Activated CD4-positive, alpha-beta T cell treated with anti-CD3 and anti-CD28 coated beads, Interleukin-2, amount 10 ng/mL, durations not matched to agents 24 days and 14 days (primary cell): ENCODE measurements at regions not wholly inside any gene's neighbourhood (a gene's known extent, or its start where the extent isn't known, plus 50 kb on each side); places are given as distances from the start of the nearest gene placed in this dataset.

ENCODE experiments used
- DNase-seq: peaks from one replicate; pipeline ENCODE4 v3.0.0; 2022
- H3K27ac Mint-ChIP-seq: one replicate; pipeline ENCODE4 v1.8.0; 2022; ENCODE audit warnings: mild to moderate bottlenecking, mixed read lengths
- H3K27me3 Mint-ChIP-seq: one replicate; pipeline ENCODE4 v1.8.0; 2022; ENCODE audit warnings: mixed read lengths
- H3K36me3 Mint-ChIP-seq: one replicate; pipeline ENCODE4 v1.8.0; 2022; ENCODE audit warnings: low read depth, mild to moderate bottlenecking, mixed read lengths
- H3K4me1 Mint-ChIP-seq: one replicate; pipeline ENCODE4 v1.8.0; 2021; ENCODE audit warnings: mixed read lengths
- H3K4me3 Mint-ChIP-seq: one replicate; pipeline ENCODE4 v1.8.0; 2022; ENCODE audit warnings: mild to moderate bottlenecking, moderate library complexity, mixed read lengths
- H3K9me3 Mint-ChIP-seq: one replicate; pipeline ENCODE4 v1.8.0; 2021; ENCODE audit warnings: mixed read lengths
- intact Hi-C: fragments of 100-400 bp; cut with micrococcal nuclease; formaldehyde crosslinking; loops from one replicate; pipeline ENCODE4 v1.15.1; 2023

- Mint-ChIP-seq H3K4me3 (no peak overlapping the region), H3K4me1 (no peaks in the 10 kb centered on the region), H3K27me3 (peaks cover 11% of the 10 kb centered on the region), H3K36me3 (no peaks in the 10 kb centered on the region), H3K27ac (no peak overlapping the region), H3K9me3 (no peaks in the 10 kb centered on the region)
- DNase-seq = no peak
- intact Hi-C loops = no loop called here
Observed at GRCh38 chr1:157292809-157293564, 154.8 kb upstream of the ETV3 start.

DNA sequence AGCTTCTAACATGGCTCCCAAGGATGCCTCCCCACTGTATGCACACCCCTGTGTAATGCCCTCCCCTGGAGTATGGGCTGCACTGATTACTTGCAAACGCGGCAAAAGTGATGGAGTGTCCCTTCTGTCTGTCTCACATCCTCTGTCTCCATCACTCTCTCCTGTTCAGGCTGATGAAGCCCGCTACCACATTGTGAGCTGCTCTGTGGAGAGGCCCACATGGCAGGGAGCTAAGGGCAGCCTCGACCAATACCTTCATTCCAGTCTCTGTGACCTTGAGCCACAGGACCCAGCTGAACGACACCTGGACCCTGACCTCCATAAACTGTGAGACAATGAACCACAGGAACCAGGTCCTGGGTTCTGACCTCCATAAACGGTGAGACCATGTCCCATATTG, 154.1 kb upstream of the ETV3 start:
- intact Hi-C loops = no loop called here
- peaks cover 11% of the 10 kb centered on the region for H3K27me3 Mint-ChIP-seq
- H3K36me3 Mint-ChIP-seq = no peaks in the 10 kb centered on the region
- no peaks in the 10 kb centered on the region for H3K4me1 Mint-ChIP-seq
- H3K27ac Mint-ChIP-seq = no peak overlapping the region
- H3K9me3 Mint-ChIP-seq = no peaks in the 10 kb centered on the region
- DNase-seq = no peak
- no peak overlapping the region for H3K4me3 Mint-ChIP-seq

- Mint-ChIP-seq H3K9me3 (no peaks in the 10 kb centered on the region), H3K36me3 (no peaks in the 10 kb centered on the region), H3K27me3 (peaks cover 6% of the 10 kb centered on the region), H3K4me3 (no peak overlapping the region), H3K4me1 (no peaks in the 10 kb centered on the region), H3K27ac (no peak overlapping the region)
- no peak for DNase-seq
- intact Hi-C loops = no loop called here
Observed at GRCh38 chr1:157291083-157291482, 152.9 kb upstream of the ETV3 start.

GRCh38 chr1:157289424-157290105, 151.4 kb upstream of the ETV3 start:
- Mint-ChIP-seq H3K27me3 (peaks cover 4% of the 10 kb centered on the region), H3K9me3 (no peaks in the 10 kb centered on the region), H3K27ac (no peak overlapping the region), H3K36me3 (no peaks in the 10 kb centered on the region), H3K4me3 (no peak overlapping the region), H3K4me1 (no peaks in the 10 kb centered on the region)
- intact Hi-C loops = no loop called here
- DNase-seq = no peak

DNA sequence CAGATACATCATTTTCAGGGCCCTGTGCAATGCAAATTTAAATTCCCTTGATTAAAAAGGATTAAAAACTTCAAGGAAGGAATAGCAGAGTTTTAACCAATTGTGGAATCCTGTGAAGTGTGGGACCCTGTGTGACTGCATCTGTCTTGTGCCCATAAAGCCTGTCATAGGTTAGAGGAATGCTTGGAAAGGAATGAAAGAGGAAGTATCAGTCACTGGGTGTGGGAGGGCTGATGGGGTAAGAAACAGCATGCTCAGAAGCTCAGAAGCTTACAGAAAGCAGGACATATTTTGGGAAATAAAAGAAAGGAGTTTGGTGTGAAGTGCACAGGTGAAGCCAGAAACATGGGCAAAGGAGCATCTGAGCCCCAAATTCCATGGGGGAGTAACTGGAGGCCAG, 150.8 kb upstream of the ETV3 start:
- Mint-ChIP-seq H3K4me1 (no peaks in the 10 kb centered on the region), H3K4me3 (no peak overlapping the region), H3K27ac (no peak overlapping the region), H3K9me3 (no peaks in the 10 kb centered on the region), H3K27me3 (peaks cover 4% of the 10 kb centered on the region), H3K36me3 (no peaks in the 10 kb centered on the region)
- intact Hi-C loops = no loop called here
- no peak for DNase-seq

- no peaks in the 10 kb centered on the region for H3K36me3 Mint-ChIP-seq
- no peak overlapping the region for H3K4me3 Mint-ChIP-seq
- H3K4me1 Mint-ChIP-seq = no peaks in the 10 kb centered on the region
- no peak overlapping the region for H3K27ac Mint-ChIP-seq
- no peak for DNase-seq
- peaks cover 4% of the 10 kb centered on the region for H3K27me3 Mint-ChIP-seq
- intact Hi-C loops = no loop called here
- no peaks in the 10 kb centered on the region for H3K9me3 Mint-ChIP-seq
Observed at GRCh38 chr1:157288492-157288891, 150.3 kb upstream of the ETV3 start.

- H3K27me3 Mint-ChIP-seq = peaks cover 5% of the 10 kb centered on the region
- DNase-seq = no peak
- no peaks in the 10 kb centered on the region for H3K4me1 Mint-ChIP-seq
- intact Hi-C loops = no loop called here
- no peaks in the 10 kb centered on the region for H3K9me3 Mint-ChIP-seq
- H3K27ac Mint-ChIP-seq = no peak overlapping the region
- no peak overlapping the region for H3K4me3 Mint-ChIP-seq
- H3K36me3 Mint-ChIP-seq = no peaks in the 10 kb centered on the region
Observed at GRCh38 chr1:157288006-157288405, 149.8 kb upstream of the ETV3 start.

- no peak overlapping the region for H3K27ac Mint-ChIP-seq
- no peaks in the 10 kb centered on the region for H3K4me1 Mint-ChIP-seq
- no peak overlapping the region for H3K4me3 Mint-ChIP-seq
- no peaks in the 10 kb centered on the region for H3K36me3 Mint-ChIP-seq
- intact Hi-C loops = no loop called here
- H3K9me3 Mint-ChIP-seq = no peaks in the 10 kb centered on the region
- DNase-seq = no peak
- peaks cover 11% of the 10 kb centered on the region for H3K27me3 Mint-ChIP-seq
Observed at GRCh38 chr1:157287462-157287861, 149.3 kb upstream of the ETV3 start.

DNA sequence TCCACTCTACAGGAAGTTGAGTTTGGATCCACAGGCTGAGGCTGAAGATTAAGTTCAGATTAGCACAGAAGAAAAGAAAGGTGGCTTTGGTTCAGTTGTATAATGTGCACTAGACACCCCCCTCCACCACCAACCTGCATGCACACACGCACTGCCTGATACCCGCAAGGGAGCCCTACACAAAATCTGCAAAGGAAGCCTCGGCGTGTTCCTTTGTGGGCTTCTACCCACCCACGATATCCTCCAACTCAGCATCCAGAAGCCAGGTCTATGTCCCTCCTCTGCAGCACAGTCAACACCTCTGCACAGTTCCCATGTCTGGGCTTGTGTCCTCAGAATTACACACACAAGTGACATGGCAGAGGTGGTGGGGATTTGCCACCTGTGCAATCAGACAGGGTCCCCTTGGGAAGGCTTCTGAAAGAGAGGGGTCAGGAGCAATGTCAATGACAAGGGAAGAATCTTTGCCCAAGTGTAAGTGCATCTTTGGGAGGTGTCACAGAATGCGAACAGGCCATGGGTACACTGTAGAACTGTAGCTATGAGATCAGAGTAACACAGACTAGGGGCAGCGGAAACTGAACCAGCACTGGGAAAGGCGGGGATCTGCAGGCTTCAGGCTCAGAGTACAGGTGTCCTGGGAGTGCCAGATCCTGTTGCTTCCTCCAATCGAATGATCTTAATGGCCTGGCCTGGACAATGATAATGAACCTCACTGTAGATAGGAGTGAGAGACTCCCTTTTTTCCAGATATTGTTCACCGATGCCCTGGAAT, 148.6 kb upstream of the ETV3 start:
- Mint-ChIP-seq H3K9me3 (no peaks in the 10 kb centered on the region), H3K4me3 (no peak overlapping the region), H3K27me3 (peaks cover 15% of the 10 kb centered on the region), H3K27ac (no peak overlapping the region), H3K4me1 (no peaks in the 10 kb centered on the region), H3K36me3 (no peaks in the 10 kb centered on the region)
- intact Hi-C loops = no loop called here
- no peak for DNase-seq

- H3K4me1 Mint-ChIP-seq = no peaks in the 10 kb centered on the region
- H3K4me3 Mint-ChIP-seq = no peak overlapping the region
- H3K9me3 Mint-ChIP-seq = no peaks in the 10 kb centered on the region
- H3K36me3 Mint-ChIP-seq = no peaks in the 10 kb centered on the region
- H3K27ac Mint-ChIP-seq = no peak overlapping the region
- DNase-seq = no peak
- peaks cover 18% of the 10 kb centered on the region for H3K27me3 Mint-ChIP-seq
- intact Hi-C loops = no loop called here
Observed at GRCh38 chr1:157286096-157286495, 147.9 kb upstream of the ETV3 start.

DNA sequence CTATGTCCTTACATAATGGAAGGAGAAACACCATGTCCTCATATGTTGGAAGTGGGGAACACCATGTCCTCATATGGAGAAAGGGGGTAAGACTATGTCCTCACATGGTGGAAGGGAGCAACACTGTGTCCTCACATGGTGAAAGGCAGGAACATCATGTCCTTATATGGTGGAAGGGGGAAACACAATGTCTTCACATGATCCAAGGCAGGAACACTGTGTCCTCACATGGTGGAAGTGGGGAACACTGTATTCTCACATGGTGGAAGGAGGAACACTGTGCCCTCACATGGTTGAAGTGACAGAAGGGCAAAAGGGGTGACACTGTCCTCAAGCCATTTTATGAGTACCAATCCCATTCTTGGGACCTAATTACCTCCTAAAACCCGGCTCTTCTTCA, 146.3 kb upstream of the ETV3 start:
- Mint-ChIP-seq H3K27ac (no peak overlapping the region), H3K4me3 (no peak overlapping the region), H3K27me3 (peaks cover 22% of the 10 kb centered on the region), H3K36me3 (no peaks in the 10 kb centered on the region), H3K4me1 (no peaks in the 10 kb centered on the region), H3K9me3 (no peaks in the 10 kb centered on the region)
- intact Hi-C loops = no loop called here
- DNase-seq = no peak

- H3K9me3 Mint-ChIP-seq = no peaks in the 10 kb centered on the region
- H3K4me3 Mint-ChIP-seq = no peak overlapping the region
- no peaks in the 10 kb centered on the region for H3K36me3 Mint-ChIP-seq
- peaks cover 22% of the 10 kb centered on the region for H3K27me3 Mint-ChIP-seq
- H3K27ac Mint-ChIP-seq = no peak overlapping the region
- no peaks in the 10 kb centered on the region for H3K4me1 Mint-ChIP-seq
- no peak for DNase-seq
- intact Hi-C loops = no loop called here
Observed at GRCh38 chr1:157279802-157280140, 141.6 kb upstream of the ETV3 start.

GRCh38 chr1:157279138-157279801, 141.1 kb upstream of the ETV3 start:
- H3K4me3 Mint-ChIP-seq = no peak overlapping the region
- intact Hi-C loops = no loop called here

More at GRCh38 chr1:157279138-157279801, 141.1 kb upstream of the ETV3 start:
- Mint-ChIP-seq H3K27ac (no peak overlapping the region), H3K36me3 (no peaks in the 10 kb centered on the region), H3K4me1 (no peaks in the 10 kb centered on the region), H3K9me3 (no peaks in the 10 kb centered on the region), H3K27me3 (peaks cover 22% of the 10 kb centered on the region)
- no peak for DNase-seq
